HG02884 (cell line): ENCODE measurements at regions not wholly inside any gene's neighbourhood (a gene's known extent, or its start where the extent isn't known, plus 50 kb on each side); places are given as distances from the start of the nearest gene placed in this dataset.

Experiments
- ATAC-seq: cut with Tn5 transposase; IDR thresholded peaks from one replicate; pipeline ENCODE4 v1.9.1; 2021; ENCODE audit warnings: mild to moderate bottlenecking, moderate library complexity; ENCODE audit not compliant: unreplicated experiment

DNA sequence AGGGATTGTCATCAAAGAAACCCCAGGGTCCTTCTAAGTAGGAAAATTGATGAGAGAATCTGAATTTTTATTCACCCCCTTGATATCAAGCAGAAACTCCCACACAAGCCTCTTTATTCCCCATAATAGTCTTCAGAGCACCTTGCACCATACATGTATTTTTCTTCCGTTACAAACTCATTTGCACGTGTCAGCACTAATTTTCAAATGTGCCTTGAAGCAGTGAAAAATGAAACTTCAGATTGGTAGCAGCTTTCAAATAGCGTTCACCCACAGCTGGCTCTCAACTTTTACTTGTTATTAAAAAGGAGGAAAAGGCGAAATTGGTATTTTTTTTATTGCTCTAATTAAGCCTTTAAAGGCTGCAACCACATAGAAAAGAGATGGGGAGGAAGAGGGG, 343.0 kb upstream of the TENM4 start:
- ATAC-seq, result no peak

DNA sequence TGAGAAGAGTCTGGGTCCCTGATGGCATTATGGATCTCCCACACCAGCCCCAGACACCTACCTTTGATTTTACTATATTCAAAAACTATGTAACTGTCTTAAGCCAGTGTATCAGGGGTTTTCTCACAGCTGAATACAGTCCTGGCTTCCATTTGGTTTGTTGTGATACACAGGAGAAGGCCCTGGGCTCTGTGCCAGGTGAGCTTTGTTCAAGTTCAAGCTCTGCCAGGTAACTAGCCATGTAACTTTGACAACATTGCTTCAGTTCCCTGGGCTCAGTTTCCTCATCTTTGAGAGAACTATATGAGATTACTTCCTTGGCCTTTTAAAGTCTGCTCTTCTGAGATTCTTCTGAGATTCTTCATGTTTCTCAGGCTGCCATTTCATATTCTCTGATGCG, 327.5 kb upstream of the TENM4 start:
- no peak for ATAC-seq

DNA sequence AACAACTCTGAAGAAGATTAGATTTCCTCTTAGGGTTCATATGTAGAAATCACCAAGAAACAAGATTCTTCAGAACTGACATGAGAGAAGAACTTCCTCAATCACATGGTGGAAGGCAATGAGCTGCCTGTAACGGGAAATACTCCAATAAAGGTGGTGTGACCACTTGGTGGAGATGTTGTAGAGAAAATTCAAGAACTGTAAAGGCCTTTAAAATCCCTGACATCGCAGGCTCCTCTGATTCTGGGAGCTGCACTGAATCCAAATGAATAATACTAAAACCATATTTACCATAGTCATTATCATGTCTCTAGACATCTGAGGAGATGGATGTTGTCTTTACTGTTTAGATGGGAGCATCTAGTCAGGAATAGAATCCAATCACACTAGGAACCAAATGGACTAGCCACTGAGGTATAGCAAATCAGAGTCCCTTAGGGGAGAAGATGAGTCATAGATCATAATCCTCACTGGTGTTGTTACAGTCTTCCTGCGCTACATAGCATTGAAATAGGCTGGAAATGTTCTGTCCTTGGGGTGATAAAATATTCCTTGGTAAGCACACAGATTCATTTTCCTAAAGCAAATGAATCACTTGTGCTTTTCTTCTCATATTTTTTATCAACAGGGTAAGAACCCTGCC, 321.6 kb upstream of the TENM4 start:
- no peak for ATAC-seq

DNA sequence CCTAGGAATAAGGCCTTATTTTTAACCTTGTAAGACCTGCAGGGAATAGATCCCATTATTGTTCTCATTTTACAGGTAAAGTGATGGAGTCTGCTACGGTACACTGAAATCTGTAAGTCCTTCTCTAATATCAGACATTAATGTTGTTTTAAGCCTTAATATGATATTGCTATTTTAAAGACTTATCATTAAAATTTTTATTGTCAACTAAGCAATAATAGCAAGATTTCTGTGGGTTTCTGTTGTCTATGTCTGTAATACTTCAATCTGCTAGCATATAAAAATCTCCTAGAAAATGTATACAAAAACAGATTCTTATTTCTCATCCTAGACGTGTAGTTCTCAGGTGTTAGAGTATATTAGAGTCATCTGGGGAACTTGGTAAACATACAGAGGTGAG, 317.5 kb upstream of the TENM4 start:
- no peak for ATAC-seq

DNA sequence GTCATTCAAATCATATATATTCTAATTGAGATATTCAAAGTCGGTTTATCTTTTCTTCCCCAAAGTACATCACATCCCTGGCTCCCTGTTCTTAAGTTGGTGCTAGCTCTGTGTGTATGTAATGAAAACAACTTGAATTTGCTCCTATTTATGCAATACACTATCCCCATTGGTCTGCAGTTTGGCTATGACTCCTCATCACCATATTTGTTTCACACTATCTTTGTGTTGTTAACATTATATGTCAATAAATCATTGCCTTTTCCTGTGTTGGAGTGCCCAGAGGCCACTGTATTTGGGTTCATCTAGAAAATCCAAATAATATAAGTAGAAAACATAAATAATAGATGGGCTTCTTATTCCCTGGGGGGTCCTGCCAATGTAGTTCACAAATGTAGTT, 306.6 kb upstream of the TENM4 start:
- no peak for ATAC-seq

DNA sequence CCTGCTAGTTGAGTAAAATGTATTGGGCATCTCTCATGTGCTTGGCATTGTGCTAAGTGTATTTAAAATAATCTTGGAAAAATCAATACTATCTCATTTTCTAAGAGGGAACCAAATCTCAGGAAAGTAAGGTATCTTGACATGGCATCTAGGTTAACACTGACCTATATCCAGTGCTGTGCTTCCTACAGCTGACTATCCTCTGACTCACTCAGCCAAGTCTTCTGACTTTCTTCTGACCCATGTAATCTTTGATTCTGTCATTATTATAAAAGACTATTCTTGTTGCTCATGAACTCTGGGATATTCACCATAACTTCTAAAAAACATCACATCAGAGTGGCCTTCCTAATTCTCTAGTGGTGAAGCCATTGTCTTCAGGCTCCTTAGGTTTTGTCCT, 304.1 kb upstream of the TENM4 start:
- ATAC-seq, result no peak

DNA sequence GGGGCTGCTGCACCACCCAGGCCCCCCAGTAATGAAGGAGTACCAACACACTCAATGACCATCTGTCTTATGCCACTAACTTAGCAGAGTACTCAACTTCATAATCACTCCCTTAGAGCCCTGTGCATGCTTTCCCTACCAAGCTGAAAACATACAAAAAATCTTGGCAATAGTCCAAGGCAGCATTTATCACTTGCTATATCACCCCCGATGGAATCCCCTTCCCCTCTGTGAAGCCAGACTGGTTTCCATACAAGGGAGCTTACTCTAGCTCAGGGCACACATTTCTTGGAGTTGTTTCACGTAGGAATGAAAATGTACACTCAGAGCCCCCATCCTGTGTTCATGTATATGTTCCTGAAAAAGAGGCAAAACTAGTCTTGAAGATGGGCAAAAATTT, 301.3 kb upstream of the TENM4 start:
- ATAC-seq, result no peak

DNA sequence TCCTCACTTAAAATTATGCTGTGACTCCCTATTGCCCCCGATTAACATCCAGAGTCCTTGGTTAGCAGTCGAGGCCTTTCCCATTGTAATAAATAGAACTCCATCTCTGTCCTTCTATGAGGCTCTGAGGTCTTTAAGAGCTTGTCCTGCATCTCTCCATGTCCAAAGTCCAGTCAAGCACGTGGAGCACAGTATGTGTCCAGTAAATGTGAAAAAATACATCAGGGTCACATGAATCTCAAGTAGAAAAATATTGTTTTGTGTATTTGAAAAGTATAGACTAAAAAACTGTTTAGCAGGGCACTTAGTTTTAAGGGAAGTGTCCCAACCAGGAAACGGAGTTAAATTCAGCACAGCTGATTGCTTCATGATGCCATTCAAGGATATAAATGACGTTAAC, 298.8 kb upstream of the TENM4 start:
- ATAC-seq, result no peak

DNA sequence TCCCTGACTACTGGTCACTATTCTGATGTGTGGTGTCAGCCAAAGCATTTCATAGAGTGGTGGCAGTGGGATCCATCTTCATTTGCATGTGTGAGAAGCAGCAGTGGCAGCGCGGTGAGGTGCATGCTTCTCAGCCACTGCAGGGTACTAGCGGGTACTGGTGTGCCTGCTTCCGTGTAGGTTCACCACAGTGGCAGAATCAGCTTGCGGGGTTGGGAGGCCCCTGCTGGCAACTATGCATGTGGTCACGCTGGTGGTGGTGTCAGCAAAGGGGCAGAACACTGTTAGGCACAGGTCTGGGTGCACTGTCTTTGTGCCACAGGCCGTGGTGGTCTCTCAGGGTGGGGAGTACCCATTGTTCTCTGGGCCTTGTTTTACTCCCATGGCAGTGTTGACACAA, 286.4 kb upstream of the TENM4 start:
- no peak for ATAC-seq

DNA sequence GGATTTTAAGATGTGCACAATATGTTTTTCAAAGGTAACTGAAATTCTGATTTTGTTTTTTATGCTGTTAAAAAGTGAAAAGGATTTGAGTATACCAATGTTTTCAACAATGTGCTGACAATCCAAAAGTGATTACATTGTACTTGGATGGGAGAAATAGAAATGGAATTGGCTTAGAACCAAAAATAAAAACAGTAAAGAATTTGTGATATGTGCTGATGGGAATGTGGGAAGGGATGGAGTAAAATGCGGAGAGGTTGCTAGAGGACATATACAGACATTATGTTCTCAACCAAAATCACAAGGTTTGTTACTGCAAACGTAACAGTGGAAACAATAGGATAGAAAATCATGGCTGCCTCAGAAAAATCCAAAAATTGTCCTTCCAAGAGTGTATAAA, 279.3 kb upstream of the TENM4 start:
- ATAC-seq, result no peak

DNA sequence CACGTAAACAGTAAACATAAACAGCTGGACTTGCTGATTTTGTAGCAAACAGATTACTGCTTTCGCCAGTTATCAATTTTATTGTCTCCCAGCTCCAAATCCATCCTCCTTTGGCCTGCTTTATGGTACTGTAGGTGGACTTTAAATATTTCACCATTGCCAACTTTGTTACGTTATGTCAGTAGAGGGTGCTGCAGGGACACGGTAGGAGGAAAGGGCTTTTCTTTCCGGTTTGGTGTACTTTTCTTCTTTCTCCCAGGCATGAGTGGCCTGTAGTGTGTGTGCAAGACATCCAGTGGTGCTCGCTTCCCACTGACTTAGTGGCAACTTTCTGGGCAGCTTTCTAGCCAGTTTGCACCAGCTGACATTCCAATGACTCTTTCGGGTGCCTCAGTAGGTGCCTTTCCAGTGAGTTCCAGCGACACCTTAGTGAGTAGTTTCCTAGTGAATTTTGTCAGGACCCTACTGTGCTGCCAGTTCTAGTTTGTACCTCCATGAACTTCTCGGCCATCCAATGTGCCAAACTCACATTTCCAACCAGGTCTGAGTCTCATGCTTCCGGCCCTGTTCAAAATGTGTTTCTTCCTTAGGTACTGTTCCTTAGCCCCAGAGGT, 267.6 kb upstream of the TENM4 start:
- ATAC-seq, result peak; percentile 86

DNA sequence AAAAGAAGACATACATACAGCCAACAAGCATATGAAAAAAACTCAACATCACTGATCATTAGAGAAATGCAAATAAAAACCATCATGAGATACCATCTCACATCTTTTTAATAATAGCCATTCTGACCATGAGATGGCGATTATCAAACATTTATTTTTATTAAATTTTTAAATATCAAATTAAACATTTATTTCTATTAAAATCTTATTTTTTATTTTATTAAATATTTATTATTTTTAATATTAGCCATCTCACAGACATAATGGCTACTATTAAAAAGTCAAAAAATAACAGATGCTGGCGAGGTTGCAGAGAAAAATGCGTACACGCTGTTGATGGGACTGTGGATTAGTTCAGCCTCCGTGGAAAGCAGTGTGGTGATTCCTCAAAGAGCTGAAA, 264.8 kb upstream of the TENM4 start:
- no peak for ATAC-seq

DNA sequence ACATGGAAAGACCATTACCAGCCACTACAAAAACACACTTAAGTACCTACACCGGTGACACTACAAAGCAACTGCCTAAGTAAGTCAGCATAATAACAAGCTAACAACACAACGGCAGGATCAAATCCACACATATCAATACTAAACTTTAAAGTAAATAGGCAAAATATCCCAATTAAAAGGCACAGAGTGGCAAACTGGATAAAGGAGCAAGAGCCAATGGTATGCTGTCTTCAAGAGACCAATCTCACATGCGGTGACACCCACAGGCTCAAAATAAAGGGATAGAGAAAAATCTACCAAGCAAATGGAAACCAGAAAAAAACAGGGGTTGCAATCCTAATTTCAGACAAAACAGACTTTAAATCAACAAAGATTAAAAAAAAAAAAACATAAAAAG, 261.5 kb upstream of the TENM4 start:
- ATAC-seq, result no peak

DNA sequence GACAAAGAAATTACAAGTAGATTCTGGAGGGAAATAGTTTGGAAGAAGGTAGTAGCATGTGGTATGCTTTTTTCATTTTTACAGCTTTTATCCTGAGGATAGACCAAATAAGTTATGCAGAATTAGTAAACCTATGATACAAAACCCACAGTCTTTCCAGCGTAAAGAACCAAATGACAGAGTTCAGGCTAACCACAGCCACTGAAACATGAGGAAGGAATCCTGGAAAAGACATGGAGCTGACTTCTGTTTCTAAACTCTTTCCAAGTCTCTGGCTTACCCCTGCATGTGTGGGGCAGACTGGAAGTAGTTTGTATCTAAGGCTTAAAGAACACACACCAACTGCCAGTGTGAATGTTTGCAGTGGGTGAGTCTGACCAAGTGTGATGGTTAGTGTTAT, 258.4 kb upstream of the TENM4 start:
- no peak for ATAC-seq

DNA sequence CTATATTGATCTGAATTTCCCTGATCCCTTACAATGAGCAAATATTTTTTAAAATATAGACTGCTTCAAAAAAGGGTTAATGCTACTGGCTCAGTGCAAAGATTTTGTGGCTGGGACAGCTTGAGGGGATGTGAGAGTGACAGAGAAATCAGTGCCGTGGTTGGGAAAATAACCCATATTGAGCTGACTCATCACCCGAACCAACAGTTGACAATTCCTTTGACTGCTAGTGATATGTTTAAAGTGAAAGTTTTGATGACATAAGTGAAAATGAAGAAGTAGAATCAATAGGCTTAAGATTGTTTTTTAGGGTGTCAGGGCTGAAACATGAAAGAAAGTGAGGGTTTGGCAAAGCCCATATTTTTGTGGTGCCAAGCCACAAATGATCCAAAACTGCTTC, 257.1 kb upstream of the TENM4 start:
- peak; percentile 79 for ATAC-seq

DNA sequence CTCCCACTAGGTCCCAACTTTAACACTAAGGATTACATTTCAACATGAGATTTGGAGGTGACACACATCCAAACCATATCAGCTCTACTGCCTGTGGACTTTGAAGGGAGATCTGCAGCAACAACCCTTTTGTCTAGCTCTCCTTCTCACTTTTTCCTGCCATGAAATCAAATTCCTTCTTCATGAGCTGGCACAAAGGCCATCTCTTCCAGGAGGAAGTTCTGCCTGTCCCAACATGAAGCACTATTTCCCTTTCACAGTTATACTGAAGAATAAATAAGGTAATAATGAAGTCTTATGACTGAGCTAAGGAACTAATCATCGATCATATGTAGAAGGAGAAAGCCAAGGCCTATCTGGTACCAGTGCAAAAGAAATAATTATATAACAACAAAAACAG, 253.5 kb upstream of the TENM4 start:
- no peak for ATAC-seq

DNA sequence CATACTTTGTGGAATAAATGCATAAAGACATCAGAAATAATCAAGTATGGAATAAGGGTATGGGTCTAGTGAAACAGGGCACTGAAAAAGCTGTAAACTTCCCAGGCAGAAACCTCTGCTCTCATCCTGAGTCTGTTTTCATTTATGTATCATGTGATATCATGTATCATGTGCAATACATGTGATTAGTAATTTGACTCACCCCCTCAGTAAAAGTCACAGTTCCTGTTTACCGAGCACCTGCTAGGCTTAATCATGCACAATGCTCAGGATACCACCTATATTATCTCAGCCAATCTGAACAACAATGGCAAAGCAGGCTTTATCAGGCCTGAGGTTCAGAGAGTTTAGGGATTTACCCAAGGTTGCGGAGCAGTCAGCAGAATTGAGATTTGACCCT, 250.6 kb upstream of the TENM4 start:
- ATAC-seq, result no peak

DNA sequence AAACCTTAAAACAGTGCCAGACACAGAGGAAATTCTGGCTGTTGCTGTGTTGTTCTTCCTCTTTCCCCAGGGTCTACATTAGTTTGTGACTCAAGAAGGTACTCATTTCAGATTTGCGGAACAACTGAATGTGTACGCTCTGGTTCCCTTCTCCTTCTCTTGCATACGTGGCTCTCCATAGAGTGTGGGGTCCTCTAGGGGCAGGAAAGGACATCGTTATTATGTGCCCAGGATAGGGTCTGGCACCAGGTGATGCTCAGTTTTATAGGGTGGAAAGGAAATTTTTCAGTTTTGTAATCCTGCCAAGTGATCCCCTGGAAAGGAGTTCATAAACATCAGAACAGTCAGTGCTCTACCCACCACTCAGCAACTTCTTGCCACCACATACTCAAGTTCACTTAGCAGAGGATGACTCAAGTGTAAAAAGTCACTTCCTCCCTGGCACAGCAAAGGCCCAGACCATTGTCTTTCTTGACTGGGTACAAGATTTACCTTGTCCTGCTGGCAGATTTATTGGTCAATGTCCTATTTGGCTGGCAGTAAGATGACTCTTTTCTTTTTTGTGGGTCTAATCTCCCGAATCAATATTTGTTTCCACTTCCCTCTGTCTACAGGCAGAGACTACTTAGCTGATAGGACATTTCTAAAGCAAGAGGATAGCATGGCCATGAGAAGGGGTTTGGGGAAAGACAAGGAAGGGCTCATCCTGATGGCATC, 246.0 kb upstream of the TENM4 start:
- ATAC-seq, result no peak

DNA sequence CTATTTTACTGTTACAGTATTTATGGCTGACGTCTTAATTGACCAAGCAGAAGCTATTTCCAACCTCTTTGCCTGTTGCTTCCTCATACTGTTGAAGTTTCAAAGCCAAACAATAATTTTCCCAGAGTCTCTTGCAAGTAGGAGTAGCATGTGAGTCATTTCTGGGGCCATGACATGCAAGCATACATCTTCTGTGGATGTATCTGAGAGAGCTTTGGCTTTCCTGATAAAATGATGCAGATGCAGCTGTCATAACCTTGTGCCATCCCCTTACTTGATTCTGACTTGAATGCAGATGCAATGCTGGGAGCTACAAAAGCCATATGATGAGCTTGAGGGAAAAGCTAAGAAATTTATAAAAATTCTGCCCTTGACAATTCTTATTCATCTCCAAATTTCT, 243.1 kb upstream of the TENM4 start:
- ATAC-seq, result no peak

DNA sequence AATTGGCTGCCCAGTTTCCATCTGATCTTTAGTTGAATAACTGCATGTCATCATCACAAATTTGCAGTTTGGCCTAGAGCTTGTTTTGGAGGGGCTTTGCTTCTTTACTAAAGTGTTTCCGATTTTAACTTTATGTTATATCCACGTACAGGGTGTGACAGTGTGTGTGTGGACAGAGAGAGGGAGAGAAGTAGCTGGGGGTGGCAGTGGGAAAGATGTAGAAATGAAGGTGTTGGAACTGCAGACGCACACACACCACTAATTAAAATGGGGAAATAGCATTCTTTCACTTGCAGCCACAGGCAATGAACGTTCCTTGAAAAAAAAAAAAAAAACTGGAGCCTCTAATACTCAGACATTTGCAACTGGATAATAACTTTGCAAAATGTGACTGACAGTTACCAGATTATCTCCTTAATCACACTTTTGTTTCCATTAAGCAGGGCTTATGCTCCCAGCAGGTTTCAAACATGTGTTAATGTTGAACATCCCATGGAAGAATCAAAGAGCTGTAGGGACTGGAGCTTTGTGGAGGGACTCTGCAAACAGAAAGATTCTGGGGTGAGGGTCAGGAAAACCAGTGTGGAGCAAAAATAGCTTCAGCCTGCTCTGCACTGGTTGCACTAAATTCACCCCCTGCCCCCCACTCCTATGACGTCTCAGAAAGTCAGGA, 238.1 kb upstream of the TENM4 start:
- ATAC-seq, result no peak

DNA sequence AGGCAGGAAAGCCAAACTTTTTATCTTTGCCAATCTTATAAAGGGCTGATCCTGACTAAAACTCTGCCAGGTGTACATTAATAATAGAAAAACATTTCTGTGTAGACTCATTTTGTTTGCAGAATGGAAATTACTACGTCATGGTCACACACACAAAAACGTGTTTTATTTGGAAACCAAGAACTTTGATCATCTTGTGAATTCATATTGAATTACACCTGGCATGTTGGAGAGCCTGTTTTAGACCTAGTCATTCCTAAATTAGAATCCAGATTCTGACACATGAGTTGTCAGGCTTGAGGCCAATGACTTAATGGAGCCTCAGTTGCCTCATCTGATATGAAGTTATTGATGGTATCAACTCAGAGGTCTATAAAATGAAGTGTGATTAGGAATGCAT, 235.6 kb upstream of the TENM4 start:
- ATAC-seq, result no peak

DNA sequence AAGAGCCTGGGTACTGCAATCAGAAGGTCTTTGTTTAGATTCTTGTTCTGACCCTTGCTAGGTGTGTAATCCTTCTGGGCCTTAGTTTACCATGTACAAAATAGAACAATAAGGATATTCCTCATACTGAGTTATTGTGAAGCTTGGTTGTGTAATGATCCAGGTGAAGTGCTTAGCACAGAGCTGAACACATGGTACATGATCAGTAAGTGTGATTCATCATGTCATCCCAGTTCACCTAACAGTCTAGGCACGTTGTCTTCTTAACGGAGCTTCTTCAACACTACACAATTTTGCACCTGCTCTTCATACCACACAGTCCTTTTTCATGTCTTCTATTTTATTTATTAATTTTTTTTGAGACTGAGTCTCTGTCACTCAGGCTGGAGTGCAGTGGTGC, 234.3 kb upstream of the TENM4 start:
- no peak for ATAC-seq
